CD14-positive monocyte (primary cell): ENCODE measurements at regions not wholly inside any gene's neighbourhood (a gene's known extent, or its start where the extent isn't known, plus 50 kb on each side); places are given as distances from the start of the nearest gene placed in this dataset.

Source experiments
- DNase-seq, 3 donors: peaks; one replicate each; pipeline ENCODE4 v3.0.0-alpha.2; 2011 to 2022
- H2AFZ ChIP-seq: 2 replicates; pipeline ENCODE4 v1.6.0; 2012; ENCODE audit warnings: mild to moderate bottlenecking, low read depth, low read length, inconsistent platforms; ENCODE audit not compliant: insufficient read depth, poor library complexity, severe bottlenecking
- H3K27ac ChIP-seq, 2 donors: 1 replicate in 1 of 2; 2 replicates in 1 of 2; pipeline ENCODE4 v1.5.1; 2012 to 2013; ENCODE audit warnings: low read length in 2 of 2, control low read depth in 1 of 2, inconsistent platforms in 1 of 2, low read depth in 1 of 2, mild to moderate bottlenecking in 1 of 2
- H3K27me3 ChIP-seq, 2 donors: one replicate each; pipeline versions ENCODE4 v1.6.0 to v1.6.1; 2011 to 2013; ENCODE audit warnings: low read length in 2 of 2; ENCODE audit not compliant: control insufficient read depth in 2 of 2, insufficient read depth in 2 of 2
- H3K36me3 ChIP-seq, 2 donors: replicated peaks in 1 of 2; 1 replicate in 1 of 2; 2 replicates in 1 of 2; pipeline versions ENCODE4 v1.5.1 to v1.6.1; 2012 to 2013; ENCODE audit warnings: low read length in 2 of 2, control low read depth in 1 of 2, inconsistent platforms in 1 of 2, mild to moderate bottlenecking in 1 of 2; ENCODE audit not compliant: insufficient read depth in 2 of 2, control insufficient read depth in 1 of 2
- H3K4me1 ChIP-seq, 2 donors: 1 replicate in 1 of 2; 2 replicates in 1 of 2; pipeline versions ENCODE4 v1.5.1 to v1.6.1; 2012 to 2013; ENCODE audit warnings: low read length in 2 of 2, control low read depth in 1 of 2, inconsistent platforms in 1 of 2, mild to moderate bottlenecking in 1 of 2, moderate library complexity in 1 of 2; ENCODE audit not compliant: insufficient read depth in 2 of 2, control insufficient read depth in 1 of 2
- H3K4me2 ChIP-seq: replicated peaks from 2 replicates; pipeline ENCODE3; 2012; ENCODE audit warnings: low read length, moderate library complexity, mild to moderate bottlenecking; ENCODE audit not compliant: poor library complexity, severe bottlenecking; ENCODE audit errors: extremely low read depth
- H3K4me3 ChIP-seq, 3 experiments: fragments of 200-600 bp in 1 of 3; sonication (generic) in 1 of 3; replicated peaks in 1 of 3; 1 replicate in 2 of 3; 2 replicates in 1 of 3; pipeline ENCODE4 v1.5.1; 2011 to 2013; ENCODE audit warnings: low read length in 3 of 3, mild to moderate bottlenecking in 3 of 3, control low read depth in 2 of 3, low read depth in 2 of 3, inconsistent platforms in 1 of 3, moderate library complexity in 1 of 3
- H3K79me2 ChIP-seq: 2 replicates; pipeline ENCODE4 v1.6.0; 2012; ENCODE audit warnings: mild to moderate bottlenecking, control low read depth, inconsistent platforms, low read length, moderate library complexity; ENCODE audit not compliant: insufficient read depth
- H3K9ac ChIP-seq: 2 replicates; pipeline ENCODE4 v1.6.0; 2017; ENCODE audit warnings: low read length, mild to moderate bottlenecking; ENCODE audit not compliant: insufficient read depth, poor library complexity, severe bottlenecking
- H3K9me3 ChIP-seq, 2 donors: replicated peaks in 1 of 2; 1 replicate in 1 of 2; 2 replicates in 1 of 2; pipeline versions ENCODE4 v1.5.1 to v1.6.1; 2012 to 2013; ENCODE audit warnings: low read length in 2 of 2, control low read depth in 1 of 2; ENCODE audit not compliant: control insufficient read depth in 1 of 2, insufficient read depth in 1 of 2
- H4K20me1 ChIP-seq: 2 replicates; pipeline ENCODE4 v1.6.0; 2012; ENCODE audit warnings: mild to moderate bottlenecking, low read length, control low read depth, moderate library complexity; ENCODE audit not compliant: insufficient read depth
- H3K27ac Mint-ChIP-seq, 7 donors: one replicate each; pipeline ENCODE4 v1.8.0; 2020; ENCODE audit warnings: mild to moderate bottlenecking in 7 of 7, mixed read lengths in 7 of 7, moderate library complexity in 6 of 7, inconsistent platforms in 2 of 7
- H3K27me3 Mint-ChIP-seq, 3 donors: one replicate each; pipeline ENCODE4 v1.8.0; 2021 to 2022; ENCODE audit warnings: low read depth in 3 of 3, mild to moderate bottlenecking in 3 of 3, mixed read lengths in 3 of 3, moderate library complexity in 3 of 3, inconsistent platforms in 1 of 3
- H3K36me3 Mint-ChIP-seq, 2 donors: one replicate each; pipeline ENCODE4 v1.8.0; 2020; ENCODE audit warnings: mixed read lengths in 2 of 2, inconsistent platforms in 1 of 2, mild to moderate bottlenecking in 1 of 2
- H3K4me1 Mint-ChIP-seq: one replicate; pipeline ENCODE4 v1.8.0; 2020; ENCODE audit warnings: mild to moderate bottlenecking, mixed read lengths
- H3K4me3 Mint-ChIP-seq, 2 donors: one replicate each; pipeline ENCODE4 v1.8.0; 2020; ENCODE audit warnings: mild to moderate bottlenecking in 2 of 2, mixed read lengths in 2 of 2, moderate library complexity in 1 of 2
- H3K9me3 Mint-ChIP-seq, 7 donors: one replicate each; pipeline ENCODE4 v1.8.0; 2020 to 2022; ENCODE audit warnings: mixed read lengths in 7 of 7, mild to moderate bottlenecking in 6 of 7, moderate library complexity in 6 of 7, inconsistent platforms in 2 of 7
- WGBS: methylation state at CpG from one replicate; pipeline ENCODE4 v1.1.5; 2013; ENCODE audit warnings: missing lambda C conversion rate; ENCODE audit not compliant: insufficient coverage; 5-methylcytosine and 5-hydroxymethylcytosine counted together
- intact Hi-C, 2 donors: fragments of 100-400 bp; cut with micrococcal nuclease; formaldehyde crosslinking; loops; one replicate each; pipeline versions ENCODE4 v1.15.0 to v1.15.1; 2023
- TF ChIP-seq, protein P1 (sequence below): fragments of 200-600 bp; IDR thresholded peaks from one replicate; pipeline ENCODE4 v1.8.0; 2022; ENCODE audit warnings: antibody characterized with exemption, mild to moderate bottlenecking

DNA sequence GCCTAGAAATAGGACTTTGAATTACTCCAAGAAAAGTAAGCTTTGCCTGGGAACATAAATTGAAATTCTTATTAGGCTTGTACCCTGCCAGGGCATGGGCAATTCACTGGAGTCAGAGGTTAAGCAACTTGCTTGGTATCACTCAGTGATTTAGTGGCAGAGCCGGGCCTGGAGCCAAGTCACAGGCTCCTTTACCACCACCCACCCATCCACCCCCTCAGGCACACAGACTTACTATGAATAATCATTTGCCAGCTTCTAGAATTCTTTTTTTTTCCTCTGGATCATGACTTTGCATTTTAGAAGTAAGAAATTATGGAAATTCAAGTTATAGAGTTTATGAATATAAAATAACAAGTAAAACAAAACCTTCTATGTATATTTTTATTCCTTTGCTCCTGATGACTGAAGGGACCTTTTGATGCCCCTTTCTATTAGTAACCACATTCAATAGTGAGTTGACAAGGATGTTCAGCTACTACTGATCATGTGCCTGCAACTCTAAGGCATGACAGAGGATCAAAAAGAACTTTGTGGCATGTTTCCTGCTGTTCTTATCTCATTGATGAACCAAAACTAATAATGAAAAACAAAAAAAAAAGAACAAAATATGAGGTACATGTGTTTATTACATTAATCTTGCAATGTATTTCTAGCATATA is 614.7 kb downstream of the TLR4 start:
- TF ChIP-seq, protein P1, sequence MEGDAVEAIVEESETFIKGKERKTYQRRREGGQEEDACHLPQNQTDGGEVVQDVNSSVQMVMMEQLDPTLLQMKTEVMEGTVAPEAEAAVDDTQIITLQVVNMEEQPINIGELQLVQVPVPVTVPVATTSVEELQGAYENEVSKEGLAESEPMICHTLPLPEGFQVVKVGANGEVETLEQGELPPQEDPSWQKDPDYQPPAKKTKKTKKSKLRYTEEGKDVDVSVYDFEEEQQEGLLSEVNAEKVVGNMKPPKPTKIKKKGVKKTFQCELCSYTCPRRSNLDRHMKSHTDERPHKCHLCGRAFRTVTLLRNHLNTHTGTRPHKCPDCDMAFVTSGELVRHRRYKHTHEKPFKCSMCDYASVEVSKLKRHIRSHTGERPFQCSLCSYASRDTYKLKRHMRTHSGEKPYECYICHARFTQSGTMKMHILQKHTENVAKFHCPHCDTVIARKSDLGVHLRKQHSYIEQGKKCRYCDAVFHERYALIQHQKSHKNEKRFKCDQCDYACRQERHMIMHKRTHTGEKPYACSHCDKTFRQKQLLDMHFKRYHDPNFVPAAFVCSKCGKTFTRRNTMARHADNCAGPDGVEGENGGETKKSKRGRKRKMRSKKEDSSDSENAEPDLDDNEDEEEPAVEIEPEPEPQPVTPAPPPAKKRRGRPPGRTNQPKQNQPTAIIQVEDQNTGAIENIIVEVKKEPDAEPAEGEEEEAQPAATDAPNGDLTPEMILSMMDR: no peak

DNA sequence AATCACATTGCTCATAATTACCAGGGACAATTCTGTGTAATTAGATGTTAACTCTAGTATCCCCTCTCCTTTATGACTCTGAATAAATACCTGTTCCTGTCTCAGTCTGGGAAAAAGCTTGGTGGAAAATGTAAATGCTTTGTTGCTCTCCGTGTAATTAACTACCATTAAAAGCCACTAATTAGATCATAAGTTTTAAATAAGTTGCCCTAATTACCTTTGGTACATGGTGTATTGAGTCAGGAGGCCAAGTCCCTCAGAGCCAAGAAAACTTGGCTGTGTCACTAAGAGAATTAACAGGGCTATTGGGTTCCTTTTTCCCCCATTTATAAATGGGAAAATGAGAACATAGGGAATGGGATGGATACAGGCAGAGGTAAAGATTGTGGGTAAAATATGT is 617.6 kb downstream of the TLR4 start:
- Mint-ChIP-seq H3K27ac (no peak overlapping the region), H3K27me3 (no peaks in the 10 kb centered on the region), H3K4me1 (no peaks in the 10 kb centered on the region), H3K4me3 (no peak overlapping the region), H3K9me3 (peaks cover 0 to 2% (median 0%) of the 10 kb centered on the region in 7 donors), H3K36me3 (no peaks in the 10 kb centered on the region)
- Histone ChIP-seq H4K20me1 (no peaks in the 10 kb centered on the region), H2AFZ (no peak overlapping the region), H3K9me3 (peaks cover 0 to 3% of the 10 kb centered on the region in 2 donors), H3K27ac (no peak overlapping the region), H3K4me3 (no peak overlapping the region), H3K79me2 (no peaks in the 10 kb centered on the region), H3K4me1 (no peaks in the 10 kb centered on the region), H3K27me3 (no peaks in the 10 kb centered on the region), H3K4me2 (no peak overlapping the region), H3K9ac (no peak overlapping the region), H3K36me3 (no peaks in the 10 kb centered on the region)
- intact Hi-C loops: no loop called here
- TF ChIP-seq, protein P1: no peak
- DNase-seq: no peak
- no CpG with 5 or more reads among the region's 1 CpG for whole genome bisulfite sequencing

More for the DNA sequence above, 614.7 kb downstream of the TLR4 start:
- no peak for DNase-seq
- Histone ChIP-seq H3K36me3 (no peaks in the 10 kb centered on the region), H3K27me3 (no peaks in the 10 kb centered on the region), H3K4me1 (no peaks in the 10 kb centered on the region), H3K79me2 (no peaks in the 10 kb centered on the region), H3K9ac (no peak overlapping the region), H2AFZ (no peak overlapping the region), H3K4me3 (no peak overlapping the region), H4K20me1 (no peaks in the 10 kb centered on the region), H3K4me2 (no peak overlapping the region), H3K27ac (no peak overlapping the region), H3K9me3 (peaks cover 0 to 3% of the 10 kb centered on the region in 2 donors)
- WGBS: no CpG with 5 or more reads among the region's 1 CpG
- H3K4me1 Mint-ChIP-seq: no peaks in the 10 kb centered on the region
- no peaks in the 10 kb centered on the region for H3K36me3 Mint-ChIP-seq
- peaks cover 0 to 2% (median 0%) of the 10 kb centered on the region in 7 donors for H3K9me3 Mint-ChIP-seq
- intact Hi-C loops: no loop called here
- H3K27me3 Mint-ChIP-seq: no peaks in the 10 kb centered on the region
- no peak overlapping the region for H3K27ac Mint-ChIP-seq
- no peak overlapping the region for H3K4me3 Mint-ChIP-seq
